Panc1 (cell line): ENCODE measurements at regions not wholly inside any gene's neighbourhood (a gene's known extent, or its start where the extent isn't known, plus 50 kb on each side); places are given as distances from the start of the nearest gene placed in this dataset.

Source experiments
- ATAC-seq: fragments of 200-7000 bp; cut with Tn5 transposase; 2 replicates; pipeline ENCODE4 v1.9.1; 2020; ENCODE audit warnings: mild to moderate bottlenecking, moderate library complexity
- BruUV-seq: library from RNA; stranded (reverse); fragments of 400-500 nt; replicated peaks from 2 replicates; lab custom pipeline; 2021; lab: Mats Ljungman, UMichigan
- CTCF ChIA-PET: fragments of 300-600 bp; sonication (Branson Sonifier 250); formaldehyde crosslinking; loops from one replicate; lab custom pipeline; 2022; ENCODE audit warnings: antibody characterized with exemption; lab: Charles Lee
- POLR2A ChIA-PET: fragments of 300-600 bp; sonication (Branson Sonifier 250); formaldehyde crosslinking; loops from one replicate; lab custom pipeline; 2022; ENCODE audit warnings: antibody characterized with exemption; lab: Charles Lee
- DNase-seq: peaks from one replicate; pipeline ENCODE4 v3.0.0-alpha.2; 2010; ENCODE audit warnings: low read depth, low spot score
- H3K27ac ChIP-seq: 2 replicates; pipeline ENCODE4 v1.5.1; 2011; ENCODE audit warnings: mild to moderate bottlenecking, low read length, inconsistent platforms
- H3K27me3 ChIP-seq: fragments of 200-500 bp; sonication (Bioruptor generic); 2 replicates; pipeline ENCODE4 v1.6.0; 2014; ENCODE audit warnings: low read length, inconsistent platforms; ENCODE audit not compliant: control insufficient read depth, insufficient read depth
- H3K36me3 ChIP-seq: fragments of 200-500 bp; sonication (Bioruptor generic); 2 replicates; pipeline ENCODE4 v1.5.1; 2014; ENCODE audit warnings: inconsistent platforms, mild to moderate bottlenecking, low read length, moderate library complexity; ENCODE audit not compliant: control insufficient read depth, insufficient read depth
- H3K4me1 ChIP-seq: 2 replicates; pipeline ENCODE4 v1.5.1; 2011; ENCODE audit warnings: inconsistent platforms, mild to moderate bottlenecking, low read length, moderate library complexity; ENCODE audit not compliant: control insufficient read depth, insufficient read depth
- H3K4me3 ChIP-seq, 2 experiments: 2 replicates each; pipeline ENCODE4 v1.5.1; 2011 to 2012; ENCODE audit warnings: low read depth in 2 of 2, low read length in 2 of 2, mild to moderate bottlenecking in 2 of 2, inconsistent platforms in 1 of 2, moderate library complexity in 1 of 2
- H3K9me3 ChIP-seq: fragments of 200-500 bp; sonication (Bioruptor generic); 2 replicates; pipeline ENCODE4 v1.5.1; 2014; ENCODE audit warnings: low read depth, mild to moderate bottlenecking, inconsistent platforms, low read length, moderate library complexity; ENCODE audit not compliant: control insufficient read depth, insufficient read depth
- CTCF ChIP-seq: fragments of 450-650 bp; IDR thresholded peaks from 2 replicates; pipeline ENCODE4 v1.5.1; 2017; ENCODE audit warnings: mild to moderate bottlenecking
- POLR2AphosphoS5 ChIP-seq: IDR thresholded peaks from 2 replicates; pipeline ENCODE4 v1.6.1; 2012; ENCODE audit warnings: mild to moderate bottlenecking, low read depth, low read length, moderate library complexity
- REST ChIP-seq, 2 experiments: IDR thresholded peaks; 2 replicates each; pipeline ENCODE4 v1.6.1; 2011 to 2012; ENCODE audit warnings: low read depth in 2 of 2, control low read depth in 1 of 2, low read length in 1 of 2, mild to moderate bottlenecking in 1 of 2, moderate library complexity in 1 of 2; ENCODE audit not compliant: insufficient read depth in 1 of 2
- SIN3A ChIP-seq: IDR thresholded peaks from 2 replicates; pipeline ENCODE4 v1.6.1; 2012; ENCODE audit warnings: low read depth, mild to moderate bottlenecking, low read length, moderate library complexity, borderline replicate concordance; ENCODE audit not compliant: insufficient read depth
- TCF7L2 ChIP-seq: IDR thresholded peaks from 2 replicates; pipeline ENCODE4 v1.6.1; 2011; ENCODE audit warnings: mild to moderate bottlenecking, low read depth, low read length, inconsistent platforms
- in situ Hi-C: cut with HindIII; loops from 2 replicates; pipeline ENCODE4 v1.10.0; 2016; ENCODE audit warnings: low sequenced_read_pairs, low pct_unique_long_range_greater_than_20kb
- intact Hi-C: fragments of 100-400 bp; cut with micrococcal nuclease; formaldehyde crosslinking; loops from one replicate; pipeline ENCODE4 v1.10.0; 2022; ENCODE audit not compliant: unreplicated experiment

GRCh38 chr16:22665803-22666202, 148.2 kb upstream of the HS3ST2 start:
- no peak for TF ChIP-seq SIN3A
- no peak for TF ChIP-seq POLR2AphosphoS5
- no peak for TF ChIP-seq TCF7L2
- TF ChIP-seq CTCF: no peak
- no peak for TF ChIP-seq REST (IDR thresholded peaks at IDR 0.05; ENCODE audit: insufficient read depth in 1 of 2, low read depth in 2 of 2, low read length in 1 of 2)
- ChIA-PET CTCF (no interaction called here), POLR2A (no interaction called here)
- Histone ChIP-seq H3K36me3 (no peaks in the 10 kb centered on the region), H3K9me3 (no peaks in the 10 kb centered on the region), H3K27me3 (peaks cover 23% of the 10 kb centered on the region), H3K27ac (no peak overlapping the region), H3K4me1 (no peaks in the 10 kb centered on the region), H3K4me3 (no peak overlapping the region)
- in situ Hi-C loops: no loop called here
- no peak for DNase-seq
- intact Hi-C loops: no loop called here
- no TSS peak for BruUV-seq
- no peak for ATAC-seq

GRCh38 chr16:22668318-22668717, 145.6 kb upstream of the HS3ST2 start:
- Histone ChIP-seq H3K27ac (no peak overlapping the region), H3K9me3 (no peaks in the 10 kb centered on the region), H3K36me3 (no peaks in the 10 kb centered on the region), H3K4me3 (no peak overlapping the region), H3K4me1 (no peaks in the 10 kb centered on the region), H3K27me3 (peaks cover 15% of the 10 kb centered on the region)
- DNase-seq: no peak
- intact Hi-C loops: no loop called here
- ChIA-PET CTCF (no interaction called here), POLR2A (no interaction called here)
- in situ Hi-C loops: no loop called here
- no TSS peak for BruUV-seq
- ATAC-seq: no peak
- TF ChIP-seq CTCF (no peak), SIN3A (no peak), TCF7L2 (no peak), REST (IDR thresholded peaks at IDR 0.05; ENCODE audit: insufficient read depth in 1 of 2, low read depth in 2 of 2, low read length in 1 of 2) (no peak), POLR2AphosphoS5 (no peak)
